Ovary (tissue), 7 donors: ENCODE measurements at regions not wholly inside any gene's neighbourhood (a gene's known extent, or its start where the extent isn't known, plus 50 kb on each side); places are given as distances from the start of the nearest gene placed in this dataset.
"Not testable (repeated sequence)": the region's sequence is repeated elsewhere in the genome, so short reads cannot be mapped to it uniquely, and the experiment has no call there.

Experiments used
- DNase-seq, 5 donors: peaks; one replicate each; pipeline ENCODE4 v3.0.0-alpha.2; 2019 to 2020
- H3K27ac ChIP-seq, 2 donors: fragments of 200-600 bp; one replicate each; pipeline versions ENCODE4 v1.5.1 to v1.8.0; 2019 to 2022
- H3K27me3 ChIP-seq: fragments of 200-600 bp; one replicate; pipeline ENCODE4 v1.8.0; 2022
- H3K36me3 ChIP-seq: fragments of 200-600 bp; sonication (generic); one replicate; pipeline ENCODE4 v1.5.1; 2019
- H3K4me1 ChIP-seq: one replicate; pipeline ENCODE4 v1.8.1; 2013; ENCODE audit warnings: mild to moderate bottlenecking, moderate library complexity; ENCODE audit not compliant: insufficient read depth
- H3K4me3 ChIP-seq: fragments of 200-600 bp; sonication (generic); one replicate; pipeline ENCODE4 v1.5.1; 2017
- H3K9me3 ChIP-seq, 2 donors: fragments of 200-600 bp in 1 of 2; sonication (generic) in 1 of 2; one replicate each; pipeline versions ENCODE4 v1.5.1 to v1.8.1; 2013 to 2019; ENCODE audit warnings: mild to moderate bottlenecking in 1 of 2, moderate library complexity in 1 of 2
- EP300 ChIP-seq: sonication (generic); formaldehyde crosslinking; IDR thresholded peaks from one replicate; pipeline ENCODE4 v1.6.1; 2017; ENCODE audit warnings: antibody characterized with exemption
- POLR2A ChIP-seq: fragments of 450-650 bp; IDR thresholded peaks from one replicate; pipeline ENCODE4 v1.6.1; 2017; ENCODE audit warnings: antibody characterized with exemption, mild to moderate bottlenecking, moderate library complexity
- WGBS, 3 donors: extraction: QIAGEN DNeasy Blood & Tissue Kit in 1 of 3; methylation state at CpG; one replicate each; pipeline versions ENCODE4 v1.1.5 to v1.1.7; 2013 to 2017; 5-methylcytosine and 5-hydroxymethylcytosine counted together
- intact Hi-C, 4 donors: fragments of 100-400 bp; cut with DNase I; formaldehyde crosslinking; loops; one replicate each; pipeline versions ENCODE4 v1.11.0 to v1.15.1; 2022 to 2023
- TF ChIP-seq, protein P1 (sequence below), 3 donors: fragments of 450-650 bp in 2 of 3; fragments of 200-600 bp in 1 of 3; IDR thresholded peaks; one replicate each; pipeline versions ENCODE4 v1.5.1 to v1.8.0; 2016 to 2022; ENCODE audit warnings: antibody characterized with exemption in 3 of 3, mild to moderate bottlenecking in 1 of 3
- donor health status: DM: no; HTN: no; CAD: no; lungs with moderate emphysema.
- donor health status: DM: no; HTN: no; CAD: no.
- donor health status: Bipolar disorder and iron deficiency.
- donor health status: DM: no; HTN: no; CAD: no.
- donor health status: DM: yes; HTN: yes; CAD: no.

- no peaks in the 10 kb centered on the region for H3K9me3 ChIP-seq
- H3K4me1 ChIP-seq = no peaks in the 10 kb centered on the region
- H3K4me3 ChIP-seq = no peak overlapping the region
- H3K27me3 ChIP-seq = no peaks in the 10 kb centered on the region
- no peak overlapping the region for H3K27ac ChIP-seq
- DNase-seq = no peak
- TF ChIP-seq EP300 (no peak), POLR2A (no peak)
- TF ChIP-seq, protein P1, sequence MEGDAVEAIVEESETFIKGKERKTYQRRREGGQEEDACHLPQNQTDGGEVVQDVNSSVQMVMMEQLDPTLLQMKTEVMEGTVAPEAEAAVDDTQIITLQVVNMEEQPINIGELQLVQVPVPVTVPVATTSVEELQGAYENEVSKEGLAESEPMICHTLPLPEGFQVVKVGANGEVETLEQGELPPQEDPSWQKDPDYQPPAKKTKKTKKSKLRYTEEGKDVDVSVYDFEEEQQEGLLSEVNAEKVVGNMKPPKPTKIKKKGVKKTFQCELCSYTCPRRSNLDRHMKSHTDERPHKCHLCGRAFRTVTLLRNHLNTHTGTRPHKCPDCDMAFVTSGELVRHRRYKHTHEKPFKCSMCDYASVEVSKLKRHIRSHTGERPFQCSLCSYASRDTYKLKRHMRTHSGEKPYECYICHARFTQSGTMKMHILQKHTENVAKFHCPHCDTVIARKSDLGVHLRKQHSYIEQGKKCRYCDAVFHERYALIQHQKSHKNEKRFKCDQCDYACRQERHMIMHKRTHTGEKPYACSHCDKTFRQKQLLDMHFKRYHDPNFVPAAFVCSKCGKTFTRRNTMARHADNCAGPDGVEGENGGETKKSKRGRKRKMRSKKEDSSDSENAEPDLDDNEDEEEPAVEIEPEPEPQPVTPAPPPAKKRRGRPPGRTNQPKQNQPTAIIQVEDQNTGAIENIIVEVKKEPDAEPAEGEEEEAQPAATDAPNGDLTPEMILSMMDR (IDR thresholded peaks at IDR 0.05) = no peak
- H3K36me3 ChIP-seq = no peaks in the 10 kb centered on the region
- intact Hi-C loops = no loop called here
- WGBS, 3 donors = 90 to 95% (median 93%) methylated on average over 3 of the region's 3 CpGs
These were observed 399.2 kb downstream of the TENT5A start for GRCh38 chr6:81353262-81353661.

DNA sequence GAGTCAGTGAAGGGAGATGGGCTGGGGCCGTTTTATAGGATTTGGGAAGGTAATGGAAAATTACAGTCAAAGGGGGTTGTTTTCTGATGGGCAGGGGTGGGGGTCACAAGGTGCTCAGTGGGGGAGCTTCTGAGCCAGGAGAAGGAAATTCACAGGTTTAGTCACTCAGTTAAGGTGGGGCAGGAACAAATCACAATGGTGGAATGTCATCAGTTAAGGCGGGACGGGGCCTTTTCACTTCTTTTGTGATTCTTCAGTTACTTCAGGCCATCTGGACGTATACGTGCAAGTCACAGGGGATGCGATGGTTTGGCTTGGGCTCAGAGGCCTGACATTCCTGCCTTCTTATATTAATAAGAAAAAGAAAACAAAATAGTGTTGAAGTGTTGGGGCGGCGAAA is 408.5 kb downstream of the TENT5A start:
- H3K4me3 ChIP-seq, H3K4me1 ChIP-seq, H3K27ac ChIP-seq, H3K27me3 ChIP-seq, H3K9me3 ChIP-seq, intact Hi-C loops, DNase-seq, H3K36me3 ChIP-seq: not testable (repeated sequence)
- 80 to 92% (median 88%) methylated on average over 8 of the region's 8 CpGs for WGBS, 3 donors

- Histone ChIP-seq H3K36me3 (no peaks in the 10 kb centered on the region), H3K4me3 (no peak overlapping the region), H3K4me1 (no peaks in the 10 kb centered on the region), H3K27ac (no peak overlapping the region), H3K27me3 (no peaks in the 10 kb centered on the region), H3K9me3 (no peaks in the 10 kb centered on the region)
- DNase-seq = no peak
- TF ChIP-seq POLR2A (no peak), EP300 (no peak)
- TF ChIP-seq, protein P1 (IDR thresholded peaks at IDR 0.05) = no peak
- intact Hi-C loops = no loop called here
- 85 to 93% (median 90%) methylated on average over 4 of the region's 4 CpGs for WGBS, 3 donors
These were observed 411.5 kb downstream of the TENT5A start for GRCh38 chr6:81340946-81341345.

DNA sequence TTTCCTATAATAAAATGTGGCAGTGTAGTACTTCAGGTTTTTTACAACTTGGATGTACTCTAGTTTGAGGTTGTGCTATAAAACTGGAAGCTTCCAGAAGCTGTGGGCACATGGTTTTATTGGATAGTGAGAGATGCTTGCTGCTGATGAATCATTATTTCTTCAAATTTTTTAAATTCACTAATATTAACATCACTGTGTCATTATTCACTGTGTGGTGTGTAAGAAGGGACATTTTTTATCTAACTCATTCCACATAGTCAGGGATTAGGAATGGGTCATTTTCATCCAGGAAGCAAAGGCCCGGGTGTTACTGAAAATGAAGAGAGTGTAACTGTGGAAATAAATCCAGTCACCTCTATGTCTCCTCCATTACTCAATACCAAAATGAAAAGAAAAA is 421.0 kb downstream of the TENT5A start:
- peaks cover 2% of the 10 kb centered on the region for H3K4me1 ChIP-seq
- no peak overlapping the region for H3K27ac ChIP-seq
- DNase-seq = no peak
- H3K4me3 ChIP-seq = no peak overlapping the region
- TF ChIP-seq POLR2A = no peak
- TF ChIP-seq, protein P1 (IDR thresholded peaks at IDR 0.05) = no peak
- no peak for TF ChIP-seq EP300
- H3K36me3 ChIP-seq = no peaks in the 10 kb centered on the region
- intact Hi-C loops = no loop called here
- 80 to 96% (median 86%) methylated on average over 1 of the region's 1 CpG for WGBS, 3 donors
- H3K27me3 ChIP-seq = no peaks in the 10 kb centered on the region
- H3K9me3 ChIP-seq = no peaks in the 10 kb centered on the region

GRCh38 chr6:81328700-81329099 is 423.8 kb downstream of the TENT5A start:
- H3K4me3 ChIP-seq = no peak overlapping the region
- H3K9me3 ChIP-seq = no peaks in the 10 kb centered on the region
- H3K4me1 ChIP-seq = peaks cover 2% of the 10 kb centered on the region
- DNase-seq = no peak
- H3K36me3 ChIP-seq = no peaks in the 10 kb centered on the region
- intact Hi-C loops = no loop called here
- no peak overlapping the region for H3K27ac ChIP-seq
- TF ChIP-seq EP300 (no peak), POLR2A (no peak)
- TF ChIP-seq, protein P1 (IDR thresholded peaks at IDR 0.05) = no peak
- H3K27me3 ChIP-seq = no peaks in the 10 kb centered on the region
- 88 to 96% (median 91%) methylated on average over 2 of the region's 2 CpGs for WGBS, 3 donors
